ENCODE measurements at regions not wholly inside any gene's neighbourhood (a gene's known extent, or its start where the extent isn't known, plus 50 kb on each side); places are given as distances from the start of the nearest gene placed in this dataset.

GRCh38 chr10:131429141-131429540 lies 117.6 kb upstream of the TCERG1L start:
- H3F3A ChIP-seq (ENCODE audit: insufficient read depth, low read length), result no peaks in the 10 kb centered on the region
- no peaks in the 10 kb centered on the region for H3K9me2 ChIP-seq (replicated peaks; ENCODE audit: insufficient read depth, low read length)
- no peak overlapping the region for H3K4me3 ChIP-seq (ENCODE audit: low read length)
- no peak overlapping the region for H2AFZ ChIP-seq (ENCODE audit: low read length)
- no peaks in the 10 kb centered on the region for H3K79me2 ChIP-seq (ENCODE audit: low read length)
- no peaks in the 10 kb centered on the region for H3K4me1 ChIP-seq (ENCODE audit: low read length)
- no peaks in the 10 kb centered on the region for H3K27me3 ChIP-seq (replicated peaks; ENCODE audit: insufficient read depth, low read length)
- no peak for TF ChIP-seq CTCF (IDR thresholded peaks at IDR 0.05; ENCODE audit: low read length)
- TF ChIP-seq EZH2phosphoT487 (IDR thresholded peaks at IDR 0.05; ENCODE audit: low read length), result no peak
- no peak overlapping the region for H3K4me2 ChIP-seq (ENCODE audit: low read depth, low read length)
- no peaks in the 10 kb centered on the region for H3K9me3 ChIP-seq (replicated peaks; ENCODE audit: insufficient read depth, low read length)
- H4K20me1 ChIP-seq (ENCODE audit: insufficient read depth, low read length), result no peaks in the 10 kb centered on the region
- no peak for DNase-seq
- no peak overlapping the region for H3K9ac ChIP-seq (ENCODE audit: low read length)
- H3K27ac ChIP-seq (ENCODE audit: low read length), result no peak overlapping the region
- H3K36me3 ChIP-seq (replicated peaks; ENCODE audit: insufficient read depth, low read length), result no peaks in the 10 kb centered on the region

GRCh38 chr10:131429942-131430341 lies 118.4 kb upstream of the TCERG1L start:
- no peaks in the 10 kb centered on the region for H3K27me3 ChIP-seq (replicated peaks; ENCODE audit: insufficient read depth, low read length)
- H3K9ac ChIP-seq (ENCODE audit: low read length), result no peak overlapping the region
- H3F3A ChIP-seq (ENCODE audit: insufficient read depth, low read length), result no peaks in the 10 kb centered on the region
- no peak overlapping the region for H2AFZ ChIP-seq (ENCODE audit: low read length)
- no peaks in the 10 kb centered on the region for H4K20me1 ChIP-seq (ENCODE audit: insufficient read depth, low read length)
- H3K4me2 ChIP-seq (ENCODE audit: low read depth, low read length), result no peak overlapping the region
- H3K79me2 ChIP-seq (ENCODE audit: low read length), result no peaks in the 10 kb centered on the region
- no peaks in the 10 kb centered on the region for H3K9me2 ChIP-seq (replicated peaks; ENCODE audit: insufficient read depth, low read length)
- H3K4me3 ChIP-seq (ENCODE audit: low read length), result no peak overlapping the region
- H3K27ac ChIP-seq (ENCODE audit: low read length), result no peak overlapping the region
- DNase-seq, result no peak
- H3K4me1 ChIP-seq (ENCODE audit: low read length), result no peaks in the 10 kb centered on the region
- TF ChIP-seq EZH2 (optimal IDR thresholded peaks at IDR 0.05; ENCODE audit: low read depth, low read length) (no peak), EZH2phosphoT487 (IDR thresholded peaks at IDR 0.05; ENCODE audit: low read length) (no peak), CTCF (IDR thresholded peaks at IDR 0.05; ENCODE audit: low read length) (no peak)
- H3K36me3 ChIP-seq (replicated peaks; ENCODE audit: insufficient read depth, low read length), result no peaks in the 10 kb centered on the region
- H3K9me3 ChIP-seq (replicated peaks; ENCODE audit: insufficient read depth, low read length), result no peaks in the 10 kb centered on the region

- Histone ChIP-seq H3K9me3 (replicated peaks; ENCODE audit: insufficient read depth, low read length) (no peaks in the 10 kb centered on the region), H3K27ac (ENCODE audit: low read length) (no peak overlapping the region), H3K36me3 (replicated peaks; ENCODE audit: insufficient read depth, low read length) (no peaks in the 10 kb centered on the region), H3K4me3 (ENCODE audit: low read length) (no peak overlapping the region), H2AFZ (ENCODE audit: low read length) (no peak overlapping the region), H3K9me2 (replicated peaks; ENCODE audit: insufficient read depth, low read length) (no peaks in the 10 kb centered on the region), H3K9ac (ENCODE audit: low read length) (no peak overlapping the region), H4K20me1 (ENCODE audit: insufficient read depth, low read length) (no peaks in the 10 kb centered on the region), H3K4me2 (ENCODE audit: low read depth, low read length) (no peak overlapping the region), H3K27me3 (replicated peaks; ENCODE audit: insufficient read depth, low read length) (no peaks in the 10 kb centered on the region), H3K79me2 (ENCODE audit: low read length) (no peaks in the 10 kb centered on the region), H3K4me1 (ENCODE audit: low read length) (no peaks in the 10 kb centered on the region), H3F3A (ENCODE audit: insufficient read depth, low read length) (no peaks in the 10 kb centered on the region)
- no peak for DNase-seq
- TF ChIP-seq EZH2phosphoT487 (IDR thresholded peaks at IDR 0.05; ENCODE audit: low read length), result no peak
- no peak for TF ChIP-seq EZH2 (optimal IDR thresholded peaks at IDR 0.05; ENCODE audit: low read depth, low read length)
- no peak for TF ChIP-seq CTCF (IDR thresholded peaks at IDR 0.05; ENCODE audit: low read length)
Observed at GRCh38 chr10:131430716-131431412, 119.3 kb upstream of the TCERG1L start.

Data from MM.1S (cell line).